GM18511 (cell line): ENCODE measurements at regions not wholly inside any gene's neighbourhood (a gene's known extent, or its start where the extent isn't known, plus 50 kb on each side); places are given as distances from the start of the nearest gene placed in this dataset.
A peak's percentile ranks its signal among the peaks of the same experiment; 100 is the strongest.
"Not testable (repeated sequence)": the region's sequence is repeated elsewhere in the genome, so short reads cannot be mapped to it uniquely, and the experiment has no call there.

Experiments used
- ATAC-seq: cut with Tn5 transposase; IDR thresholded peaks from one replicate; pipeline ENCODE4 v1.9.1; 2021; ENCODE audit warnings: mild to moderate bottlenecking, moderate library complexity; ENCODE audit not compliant: unreplicated experiment

DNA sequence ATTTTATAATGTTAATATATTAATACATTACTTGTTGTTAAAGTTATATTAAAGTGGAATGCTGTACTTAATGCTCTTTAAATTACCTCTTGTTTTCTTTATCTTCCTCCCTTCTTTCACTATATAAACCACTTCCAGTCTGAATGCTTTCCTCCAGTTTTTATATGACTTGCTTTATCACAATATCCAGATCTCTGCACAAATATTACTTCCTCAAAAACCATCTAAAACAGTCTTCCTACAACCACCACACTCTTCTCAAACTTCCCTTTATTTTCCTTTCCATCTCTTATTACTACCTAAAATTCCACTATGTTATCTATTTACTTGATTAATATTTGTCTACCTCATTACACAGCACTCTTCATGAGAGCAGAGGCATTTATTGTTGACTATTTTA, 956.6 kb downstream of the LRFN5 start:
- ATAC-seq = no peak

DNA sequence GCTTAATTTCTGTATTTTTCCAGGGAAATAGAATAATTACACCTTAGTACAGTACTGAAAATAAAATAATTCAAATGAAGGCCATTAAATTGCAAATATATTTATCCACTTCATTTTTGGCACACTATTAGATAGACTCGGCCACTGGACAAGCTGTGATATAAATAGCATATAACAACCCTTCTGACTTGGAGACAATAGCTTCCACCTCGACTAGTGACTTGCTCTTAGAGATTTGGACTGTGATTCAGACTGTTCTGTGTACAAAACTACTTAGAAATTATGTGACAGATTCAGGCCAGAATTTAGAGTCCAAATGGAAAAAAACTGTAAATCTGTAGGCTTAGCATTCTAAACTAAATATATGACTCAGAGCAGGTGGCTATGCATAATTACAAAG, 949.9 kb downstream of the LRFN5 start:
- no peak for ATAC-seq

DNA sequence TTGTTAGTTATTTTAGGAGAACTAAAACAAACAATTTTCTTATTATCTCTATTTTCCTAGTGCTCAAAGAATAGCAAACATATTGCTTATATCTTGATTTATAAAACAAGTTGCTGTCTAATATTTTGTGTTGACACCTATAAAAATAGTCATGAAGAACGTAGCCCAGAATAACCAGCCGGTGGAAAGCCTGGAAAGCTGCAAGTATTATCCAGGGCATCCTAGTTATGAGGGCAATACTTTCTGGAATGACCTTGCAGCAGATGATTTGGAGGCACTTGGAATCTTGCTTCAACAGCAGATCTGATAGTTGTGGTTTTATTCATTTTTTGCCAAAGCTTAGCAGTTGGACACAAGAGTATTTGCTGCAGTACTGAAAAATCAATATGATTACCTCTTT, 948.7 kb downstream of the LRFN5 start:
- no peak for ATAC-seq

DNA sequence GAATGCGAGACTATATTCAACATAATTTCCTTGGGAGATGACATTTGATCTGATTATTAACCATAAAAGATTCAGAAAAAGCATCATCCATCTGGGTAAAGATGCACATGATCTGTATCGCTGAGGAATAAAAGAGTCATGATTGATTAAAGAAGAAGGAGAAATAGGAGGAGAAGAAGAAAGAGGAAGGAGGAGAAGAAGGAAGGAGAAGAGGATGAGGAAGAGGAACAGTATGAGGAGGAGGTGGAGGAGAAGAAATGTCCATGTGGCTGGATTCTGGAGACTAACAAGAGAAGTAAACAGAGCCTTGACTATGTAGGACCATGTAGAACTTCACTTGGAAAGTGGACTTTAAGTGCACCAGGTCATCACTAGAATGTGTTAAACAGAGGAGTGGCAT, 947.4 kb downstream of the LRFN5 start:
- ATAC-seq = no peak

DNA sequence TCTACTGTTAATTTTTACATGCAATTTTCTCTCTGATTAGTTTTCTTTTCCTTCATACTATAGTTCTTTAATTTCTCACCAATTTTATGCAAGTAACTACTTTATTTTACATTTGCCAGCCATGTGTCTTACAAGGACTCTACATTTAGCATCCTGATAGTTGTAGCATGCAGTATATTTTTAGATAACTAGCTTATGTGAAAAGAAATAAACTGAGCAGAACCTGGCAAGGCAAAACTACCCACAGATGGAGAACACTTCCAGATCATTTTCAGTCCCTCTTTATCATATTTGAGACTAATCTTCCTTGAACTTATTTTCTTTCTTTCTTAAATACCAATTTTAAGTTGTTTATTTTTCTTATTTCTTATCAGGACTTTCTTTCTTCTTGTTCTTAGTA, 943.6 kb downstream of the LRFN5 start:
- ATAC-seq = no peak

DNA sequence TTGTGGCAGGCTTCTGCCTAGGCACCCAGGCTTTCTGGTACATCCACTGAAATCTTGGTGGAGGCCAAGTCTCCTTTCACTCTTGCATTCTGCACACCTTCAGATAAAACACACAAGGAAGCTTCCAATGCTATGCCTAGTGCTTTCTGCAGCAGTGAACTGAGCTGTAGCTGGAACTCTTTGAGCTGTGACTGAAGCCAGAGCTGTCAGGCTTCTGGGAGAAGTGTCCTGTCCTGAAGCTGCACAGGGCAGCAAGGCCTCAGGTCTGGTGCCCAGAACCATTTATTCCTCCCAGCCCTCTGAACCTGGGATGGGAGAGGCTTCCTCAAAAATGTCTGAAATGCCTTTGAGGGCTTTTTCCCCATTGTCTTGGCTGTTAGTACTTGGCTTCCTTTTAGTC, 941.7 kb downstream of the LRFN5 start:
- no peak for ATAC-seq

DNA sequence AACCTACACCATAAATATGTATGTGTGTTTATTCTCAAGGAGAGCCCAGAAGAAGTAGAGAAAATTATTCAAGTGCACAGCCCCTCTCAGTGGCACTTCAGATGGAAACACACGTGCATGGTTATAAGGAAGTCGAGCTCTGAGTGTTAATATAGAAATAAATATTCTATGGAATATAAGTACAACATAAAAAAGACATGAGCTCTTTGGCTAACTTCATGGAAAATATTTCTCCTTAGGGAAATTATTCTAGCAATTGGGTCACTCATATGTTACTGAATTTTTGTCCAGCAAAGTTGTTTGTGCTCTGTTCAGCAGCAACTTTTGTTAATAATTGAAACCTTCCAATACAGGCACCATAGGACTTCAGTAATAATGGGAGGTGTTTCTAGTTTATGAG, 939.0 kb downstream of the LRFN5 start:
- no peak for ATAC-seq

DNA sequence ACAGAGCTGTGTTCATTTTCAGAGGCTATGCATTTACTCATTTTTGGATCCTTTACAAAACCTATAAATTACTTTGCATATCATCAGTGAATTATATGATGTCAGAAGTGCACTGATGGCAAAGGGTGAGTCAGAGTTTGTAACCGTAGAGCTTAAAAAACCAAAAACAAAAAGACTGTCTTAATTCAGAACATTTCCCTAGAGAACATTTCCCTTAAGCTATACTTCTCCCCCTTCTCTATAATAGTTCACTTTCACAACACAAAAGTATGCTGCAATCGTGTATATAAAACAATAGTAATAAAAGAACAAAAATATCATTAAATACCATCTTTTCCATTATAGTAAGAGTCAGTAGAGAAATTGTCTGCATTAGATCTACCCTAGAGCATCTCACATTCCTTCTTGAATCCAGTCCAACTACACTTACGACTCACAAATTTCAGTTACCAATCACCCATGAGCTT, 934.9 kb downstream of the LRFN5 start:
- ATAC-seq = no peak

DNA sequence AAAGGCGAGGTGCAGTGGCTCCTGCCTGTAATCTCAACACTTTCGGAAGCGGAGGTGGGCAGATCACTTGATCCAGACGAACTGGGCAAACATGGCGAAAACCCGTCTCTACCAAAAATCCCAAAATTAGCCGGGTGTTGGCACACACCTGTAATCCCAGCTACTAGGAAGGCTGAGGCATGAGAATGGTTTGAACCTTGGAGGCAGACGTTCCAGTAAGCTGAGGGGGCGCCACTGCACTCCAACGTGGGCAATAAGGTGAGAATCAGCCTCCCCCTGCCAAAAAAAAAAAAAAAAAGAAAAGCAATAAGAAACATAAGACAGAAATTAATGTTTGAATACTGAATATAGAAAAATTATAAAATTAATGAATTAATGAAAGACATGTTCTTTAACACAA, 928.7 kb downstream of the LRFN5 start:
- ATAC-seq = no peak

DNA sequence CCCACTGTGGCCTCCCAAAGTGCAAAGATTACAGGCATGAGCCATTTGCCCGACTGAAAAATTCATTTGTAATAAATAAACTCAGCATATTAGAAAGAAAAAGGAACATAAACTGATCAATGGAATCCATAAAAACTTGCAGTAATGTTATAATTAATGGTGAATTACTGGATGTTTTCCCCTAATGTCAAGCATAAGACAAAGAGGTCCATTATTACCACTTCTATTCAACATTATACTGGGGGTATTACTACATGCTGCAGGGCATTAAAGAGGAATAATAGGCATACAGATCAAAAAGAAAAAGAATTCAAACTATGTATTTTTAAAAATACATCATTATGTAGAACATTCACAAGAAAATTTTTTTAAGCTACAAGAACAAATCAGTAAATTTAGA, 926.8 kb downstream of the LRFN5 start:
- ATAC-seq = no peak

DNA sequence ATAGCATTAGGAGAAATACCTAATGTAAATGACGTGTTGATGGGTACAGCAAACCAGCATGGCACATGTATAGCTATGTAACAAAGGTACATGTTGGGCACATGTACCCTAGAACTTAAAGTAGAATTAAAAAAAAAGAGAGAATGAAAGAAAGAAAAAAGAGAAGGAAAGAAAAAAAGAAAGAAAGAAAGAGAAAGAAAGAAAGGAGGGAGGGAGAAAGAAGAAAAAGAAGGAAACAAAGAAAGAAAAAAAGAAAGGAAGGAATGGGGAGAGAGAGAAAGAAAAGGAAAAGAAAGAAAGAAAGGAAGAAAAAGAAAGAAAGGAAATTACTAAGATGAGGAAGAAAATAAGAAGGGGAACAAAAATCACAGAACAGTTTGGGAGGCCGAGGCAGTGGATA, 925.5 kb downstream of the LRFN5 start:
- ATAC-seq = no peak

DNA sequence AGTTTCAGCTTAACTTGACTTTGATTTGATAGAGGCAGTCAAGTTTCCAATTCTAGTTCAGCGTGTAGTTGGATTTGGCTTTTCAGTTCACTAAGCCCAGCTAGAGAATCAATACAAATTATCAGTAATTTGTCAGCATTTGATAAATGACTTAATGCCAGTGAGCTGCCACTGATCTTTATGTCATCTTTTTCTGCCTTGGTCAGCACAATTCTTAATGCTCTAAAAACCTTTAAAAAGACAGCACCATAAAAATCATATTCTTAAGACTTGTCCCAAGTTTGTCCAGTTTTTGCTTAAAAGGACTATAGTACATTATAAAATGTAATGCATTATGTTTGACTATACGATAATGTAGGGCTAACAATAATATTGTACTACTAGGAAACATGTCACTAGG, 920.5 kb downstream of the LRFN5 start:
- ATAC-seq = no peak

DNA sequence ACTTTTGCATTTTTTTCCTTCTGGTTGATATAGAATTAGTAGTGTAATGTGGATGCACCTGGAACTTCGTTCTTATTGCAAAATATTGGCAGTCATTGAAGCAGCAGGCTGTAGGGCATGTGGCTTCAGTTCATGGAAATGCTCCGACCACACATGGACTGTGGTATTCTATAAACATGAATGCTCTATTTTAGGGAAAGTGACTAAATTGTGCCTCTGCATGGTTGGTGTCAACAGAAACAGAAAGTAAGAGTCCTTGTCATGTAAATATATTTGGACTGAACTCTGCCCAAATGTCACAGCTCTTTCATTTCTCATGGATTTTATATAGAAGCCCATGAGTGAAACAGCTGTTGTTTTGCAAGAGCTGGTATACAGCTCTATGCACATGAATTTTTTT, 917.0 kb downstream of the LRFN5 start:
- peak; percentile 96 for ATAC-seq

DNA sequence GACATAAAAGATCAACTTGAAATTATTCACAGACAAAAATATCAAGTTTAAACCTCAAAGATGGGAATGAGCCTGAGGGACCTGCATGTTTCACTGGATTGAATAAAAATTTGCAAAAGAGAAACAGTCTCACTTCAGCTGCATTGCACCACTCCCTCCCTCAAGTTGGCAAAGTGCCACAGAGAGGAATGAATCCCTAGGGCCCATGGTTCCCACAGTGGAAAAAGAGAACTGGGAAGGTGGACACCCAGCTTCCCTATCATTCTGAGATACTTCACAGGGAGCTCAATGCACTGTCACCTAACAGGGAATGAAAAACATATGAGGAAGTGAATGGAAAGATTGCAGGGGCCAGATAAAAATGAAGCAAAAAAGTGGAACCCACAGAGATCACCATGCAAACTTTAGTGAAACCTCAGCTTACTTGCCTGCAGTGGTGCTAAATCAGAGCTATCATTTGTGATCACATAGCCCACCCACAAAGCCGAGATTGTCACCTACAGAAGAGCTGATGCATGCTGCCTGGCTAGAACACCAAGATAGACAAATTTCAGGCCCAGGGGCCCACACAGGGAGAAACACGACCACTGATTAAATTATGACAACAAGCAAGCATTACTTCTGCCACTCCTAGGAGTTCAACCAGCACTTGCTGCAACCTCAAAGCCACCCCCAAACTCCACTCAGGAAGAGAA, 911.3 kb downstream of the LRFN5 start:
- ATAC-seq = no peak

DNA sequence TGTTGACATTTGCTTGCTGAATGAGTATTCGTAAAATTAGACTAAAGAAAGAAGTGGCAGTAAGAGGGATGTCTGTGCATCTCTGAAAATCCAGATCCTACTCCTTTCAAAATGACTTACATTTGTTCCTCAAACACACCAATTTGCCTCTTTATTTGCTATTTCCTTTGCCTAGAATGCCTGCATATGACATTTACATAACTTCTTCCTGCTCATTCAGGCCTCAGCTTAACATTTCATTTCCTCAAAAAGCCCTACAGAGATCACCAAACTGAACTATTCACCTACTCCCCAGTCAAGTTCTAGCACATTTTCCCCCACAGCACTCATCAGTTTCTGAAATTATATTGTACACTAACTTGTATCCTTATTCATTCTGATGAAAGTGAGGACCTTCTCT, 907.2 kb downstream of the LRFN5 start:
- no peak for ATAC-seq

DNA sequence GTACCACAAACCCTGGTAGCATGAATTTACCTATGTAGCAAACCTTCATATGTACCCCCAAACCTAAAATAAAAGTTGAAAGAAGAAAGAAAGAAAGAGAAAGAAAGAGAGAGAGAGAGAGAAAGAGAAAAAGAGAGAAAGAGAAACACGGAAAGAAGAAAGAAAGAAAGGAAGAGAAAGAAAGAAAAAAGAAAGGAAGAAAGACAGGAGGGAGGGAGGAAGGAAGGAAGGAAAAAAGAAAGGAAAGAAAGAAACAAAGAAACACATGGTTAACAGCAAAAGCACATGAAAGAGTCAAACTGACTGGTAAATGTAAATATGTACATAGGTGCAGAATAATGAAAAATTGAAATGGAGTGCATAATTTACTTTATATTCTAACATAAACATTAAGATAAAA, 903.4 kb downstream of the LRFN5 start:
- no peak for ATAC-seq

DNA sequence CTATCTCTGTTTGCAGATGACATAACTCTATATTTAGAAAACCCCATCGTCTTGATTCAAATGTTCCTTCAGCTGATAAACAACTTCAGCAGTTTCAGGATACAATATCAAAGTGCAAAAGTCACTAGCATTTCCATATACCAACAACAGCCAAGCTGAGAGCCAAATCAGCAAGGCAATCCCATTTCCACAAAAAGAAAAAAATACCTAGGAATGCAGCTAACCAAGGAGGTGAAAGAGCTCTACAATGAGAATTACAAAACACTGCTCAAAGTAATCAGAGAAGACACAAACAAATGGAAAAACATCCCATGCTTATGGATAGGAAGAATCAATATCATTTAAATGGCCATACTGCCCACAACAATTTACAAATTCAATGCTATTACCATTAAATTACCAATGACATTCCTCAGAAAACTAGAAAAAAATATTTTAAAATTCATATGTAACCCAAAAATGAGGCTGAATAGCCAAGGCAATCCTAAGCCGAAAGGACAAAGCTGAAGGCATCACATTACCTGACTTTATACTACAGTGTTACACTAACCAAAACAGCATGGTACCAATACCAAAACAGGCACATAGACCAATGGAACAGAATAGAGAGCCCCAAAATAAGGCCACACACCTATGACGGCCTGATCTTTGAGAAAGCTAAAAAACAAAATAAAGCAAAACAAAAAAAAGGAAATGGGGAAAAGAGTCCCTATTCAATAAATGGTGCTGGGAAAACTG, 901.7 kb downstream of the LRFN5 start:
- ATAC-seq = no peak

DNA sequence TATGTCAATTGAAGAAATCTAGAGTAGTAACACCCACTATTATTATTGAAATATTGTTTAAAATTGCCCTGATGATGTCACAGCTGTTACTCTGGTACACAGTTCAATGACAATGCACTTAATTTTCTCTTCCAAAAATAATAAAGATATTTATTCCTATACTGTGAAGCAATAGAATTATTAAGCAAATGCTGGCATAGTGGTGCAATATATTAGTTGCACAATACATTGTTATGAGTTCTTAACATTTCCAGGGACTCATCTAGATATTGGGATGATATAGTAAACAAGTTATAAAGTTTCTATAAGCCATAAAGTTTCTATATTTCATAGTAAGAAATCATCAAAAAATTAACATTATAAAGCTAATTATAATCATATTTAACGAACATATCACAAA, 897.8 kb downstream of the LRFN5 start:
- no peak for ATAC-seq

DNA sequence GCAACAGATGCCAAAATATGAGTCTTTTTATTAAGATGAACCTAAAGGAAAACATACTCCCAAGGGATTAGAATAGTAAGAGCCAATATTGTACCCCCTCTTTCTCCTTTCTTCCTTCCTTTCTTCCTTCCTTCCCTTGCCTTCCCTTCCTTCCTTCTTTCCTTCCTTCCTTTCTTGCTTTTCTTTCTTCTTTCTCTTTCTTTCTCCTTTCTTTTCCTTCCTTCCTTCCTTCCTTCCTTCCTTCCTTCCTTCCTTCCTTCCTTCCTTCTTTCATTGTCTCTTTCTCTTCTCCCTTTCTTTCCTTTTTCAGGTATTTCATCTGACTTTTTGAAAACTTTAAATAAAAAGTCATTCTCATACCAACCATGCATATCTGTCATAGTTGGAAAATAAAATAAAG, 892.5 kb downstream of the LRFN5 start:
- no peak for ATAC-seq

DNA sequence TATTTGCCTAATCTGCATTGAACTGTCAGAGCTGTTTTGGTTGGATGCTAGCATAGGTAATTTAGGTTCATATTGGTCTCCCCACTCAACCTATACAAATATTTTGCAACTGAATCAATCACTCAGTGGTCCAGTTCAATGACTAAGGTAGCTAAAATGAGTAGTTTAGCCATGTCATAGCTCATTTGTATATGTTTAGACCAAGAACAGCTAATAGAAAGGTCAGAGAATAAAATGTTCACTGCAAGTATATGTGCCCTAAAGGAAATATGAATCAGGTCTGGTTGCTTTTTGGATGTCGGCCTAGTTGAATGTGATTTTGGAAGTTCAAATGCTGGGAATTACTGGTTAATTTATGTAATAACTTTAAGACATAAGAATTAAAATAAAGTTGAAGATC, 883.9 kb downstream of the LRFN5 start:
- no peak for ATAC-seq

DNA sequence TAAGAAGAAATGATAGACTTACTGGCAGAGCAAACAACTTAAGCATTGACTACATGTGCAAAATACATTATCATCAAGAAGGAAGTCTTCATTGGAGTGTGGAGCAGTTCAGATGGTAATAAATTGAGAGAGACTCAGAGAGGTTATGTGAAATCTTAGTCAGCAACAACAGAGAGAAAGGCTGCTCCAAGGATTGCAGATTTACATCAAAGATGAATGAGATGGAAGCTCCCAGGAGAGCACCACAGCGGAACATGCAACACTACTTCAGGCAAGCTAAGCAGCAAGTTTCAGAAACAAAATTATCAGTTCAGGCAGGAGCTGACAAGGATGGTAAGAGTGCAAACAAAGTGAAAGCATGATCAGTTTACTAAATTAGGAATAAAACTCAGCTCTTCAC, 882.3 kb downstream of the LRFN5 start:
- no peak for ATAC-seq

DNA sequence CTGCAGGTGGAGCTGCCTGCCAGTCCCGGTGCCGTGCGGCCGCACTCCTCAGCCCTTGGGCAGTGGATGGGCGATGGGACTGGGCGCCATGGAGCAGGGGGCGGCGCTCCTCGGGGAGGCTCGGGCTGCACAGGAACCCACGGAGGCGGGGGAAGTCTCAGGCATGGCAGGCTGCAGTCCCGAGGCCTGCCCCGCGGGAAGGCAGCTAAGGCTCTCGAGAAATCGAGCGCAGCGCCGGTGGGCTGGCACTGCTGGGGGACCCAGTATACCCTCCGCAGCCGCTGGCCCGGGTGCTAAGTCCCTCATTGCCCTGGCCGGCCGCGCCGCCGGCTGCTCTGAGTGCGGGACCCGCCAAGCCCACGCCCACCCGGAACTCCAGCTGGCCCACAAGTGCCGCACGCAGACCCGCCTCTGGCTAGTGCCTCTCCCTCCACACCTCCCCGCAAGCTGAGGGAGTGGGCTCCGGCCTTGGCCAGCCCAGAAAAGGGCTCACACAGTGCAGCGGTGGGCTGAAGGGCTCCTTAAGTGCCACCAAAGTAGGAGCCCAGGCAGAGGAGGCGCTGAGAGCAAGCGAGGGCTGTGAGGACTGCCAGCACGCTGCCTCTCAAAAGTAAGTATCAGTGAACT, 875.8 kb downstream of the LRFN5 start:
- not testable (repeated sequence) for ATAC-seq
